Heart right ventricle (tissue), 16 donors: ENCODE measurements at regions not wholly inside any gene's neighbourhood (a gene's known extent, or its start where the extent isn't known, plus 50 kb on each side); places are given as distances from the start of the nearest gene placed in this dataset.
A peak's percentile ranks its signal among the peaks of the same experiment; 100 is the strongest.

Experiments used
- ATAC-seq, 8 donors: fragments of 200-7000 bp; cut with Tn5 transposase; one replicate each; pipeline ENCODE4 v1.9.1; 2020; ENCODE audit warnings: mild to moderate bottlenecking in 8 of 8, moderate library complexity in 8 of 8, moderate number of reproducible peaks in 1 of 8
- DNase-seq, 2 donors: peaks; one replicate each; pipeline ENCODE4 v3.0.0-alpha.2; 2020
- H3K27ac ChIP-seq, 10 donors: fragments of 200-600 bp; sonication (generic) in 2 of 10; one replicate each; pipeline versions ENCODE4 v1.5.0 to v1.8.0; 2020 to 2022; ENCODE audit warnings: mild to moderate bottlenecking in 3 of 10
- H3K27me3 ChIP-seq, 7 donors: fragments of 200-600 bp; one replicate each; pipeline ENCODE4 v1.8.0; 2021 to 2022; ENCODE audit warnings: mild to moderate bottlenecking in 2 of 7
- H3K36me3 ChIP-seq, 9 donors: fragments of 200-600 bp; sonication (generic) in 1 of 9; one replicate each; pipeline versions ENCODE4 v1.5.0 to v1.8.0; 2020 to 2022; ENCODE audit warnings: mild to moderate bottlenecking in 2 of 9
- H3K4me1 ChIP-seq, 9 donors: fragments of 200-600 bp; sonication (generic) in 1 of 9; one replicate each; pipeline versions ENCODE4 v1.5.0 to v1.8.0; 2020 to 2022; ENCODE audit warnings: mild to moderate bottlenecking in 4 of 9
- H3K4me3 ChIP-seq, 10 donors: fragments of 200-600 bp; sonication (generic) in 2 of 10; one replicate each; pipeline versions ENCODE4 v1.5.0 to v1.8.0; 2020 to 2022; ENCODE audit warnings: mild to moderate bottlenecking in 7 of 10, moderate library complexity in 2 of 10
- H3K9me3 ChIP-seq, 11 donors: fragments of 200-600 bp in 10 of 11; sonication (generic) in 2 of 11; one replicate each; pipeline versions ENCODE4 v1.5.0 to v1.8.0; 2013 to 2022; ENCODE audit warnings: mild to moderate bottlenecking in 2 of 11, control low read depth in 1 of 11, moderate library complexity in 1 of 11
- CTCF ChIP-seq, 9 donors: fragments of 200-600 bp; sonication (generic) in 2 of 9; IDR thresholded peaks; one replicate each; pipeline versions ENCODE4 v1.5.0 to v1.8.0; 2021 to 2022; ENCODE audit warnings: antibody characterized with exemption in 9 of 9, mild to moderate bottlenecking in 5 of 9, moderate library complexity in 1 of 9
- WGBS, 2 donors: extraction: QIAGEN DNeasy Blood & Tissue Kit; methylation state at CpG; one replicate each; pipeline ENCODE4 v1.1.7; 2013; ENCODE audit warnings: inconsistent platforms in 1 of 2; 5-methylcytosine and 5-hydroxymethylcytosine counted together
- intact Hi-C, 10 donors: fragments of 100-400 bp; cut with DNase I; formaldehyde crosslinking; loops; one replicate each; pipeline versions ENCODE4 v1.11.1 to v1.14.2; 2022
- donor health status: Arrhythmogenic right ventricular cardiomyopathy.
- donor health status: ischemic (EF 13 %, LVEDD 7.1; RV severe dilation, severe dysfunction).
- donor health status: healthy with polysubstance abuse.
- donor health status: DM: no; HTN: yes; CAD: no.
- donor health status: DM: no; HTN: no; CAD: no.
- donor health status: ischemic (EF 25% LVEDD 6.9; RV normal size, moderate dysfunction).
- donor health status: ischemic (EF 25% LVEDD 5.7; RV mildly dilated, moderate dysfunction).
- donor health status: healthy.
- donor health status: DM: yes; HTN: yes; CAD: no.
- donor health status: Ischemic cardiomyopathy.
- donor health status: ischemic (EF 35%, LVEDD 5.7; RV mildly dilated, moderate dysfunction).
- donor health status: nonischemic (EF 11% LVEDD 7.7; RV severe dilation, severe dysfunction).
- donor health status: DM: yes; HTN: yes; CAD: no.
- donor health status: PGD.
- donor health status: ischemic (EF 29% LVEDD 5.4; RV normal size, mild dysfunction).
- donor health status: nonischemic (EF 23%, LVEDD 6.1; RV moderate dilation, normal function).

- intact Hi-C loops: no loop called here
- no peak for DNase-seq
- WGBS, 2 donors: 77 to 82% methylated on average over 6 of the region's 6 CpGs
- Histone ChIP-seq H3K9me3 (peaks cover 0 to 6% (median 0%) of the 10 kb centered on the region in 11 donors), H3K4me3 (no peak overlapping the region), H3K27me3 (no peaks in the 10 kb centered on the region), H3K36me3 (no peaks in the 10 kb centered on the region), H3K27ac (no peak overlapping the region), H3K4me1 (no peaks in the 10 kb centered on the region)
- TF ChIP-seq CTCF (IDR thresholded peaks at IDR 0.05): no peak
- ATAC-seq: no peak
Observed at GRCh38 chr21:23008601-23009202, 2010.5 kb downstream of the NCAM2 start.

- ATAC-seq (no peak), DNase-seq (no peak)
- Histone ChIP-seq H3K9me3 (peaks cover 0 to 6% (median 0%) of the 10 kb centered on the region in 11 donors), H3K27ac (no peak overlapping the region), H3K4me3 (no peak overlapping the region), H3K36me3 (no peaks in the 10 kb centered on the region), H3K27me3 (no peaks in the 10 kb centered on the region), H3K4me1 (no peaks in the 10 kb centered on the region)
- 49 to 54% methylated on average over 3 of the region's 3 CpGs for WGBS, 2 donors
- intact Hi-C loops: no loop called here
- no peak for TF ChIP-seq CTCF (IDR thresholded peaks at IDR 0.05)
Observed at GRCh38 chr21:23009360-23009759, 2011.2 kb downstream of the NCAM2 start.

- ATAC-seq: no peak
- H3K9me3 ChIP-seq: peaks cover 0 to 3% (median 0%) of the 10 kb centered on the region in 11 donors
- DNase-seq: no peak
- no peak for TF ChIP-seq CTCF (IDR thresholded peaks at IDR 0.05)
- H3K4me1 ChIP-seq: no peaks in the 10 kb centered on the region
- WGBS, 2 donors: 14 to 24% methylated on average over 4 of the region's 4 CpGs
- H3K36me3 ChIP-seq: no peaks in the 10 kb centered on the region
- no peaks in the 10 kb centered on the region for H3K27me3 ChIP-seq
- no peak overlapping the region for H3K4me3 ChIP-seq
- intact Hi-C loops: no loop called here
- H3K27ac ChIP-seq: no peak overlapping the region
Observed at GRCh38 chr21:23014021-23014420, 2015.8 kb downstream of the NCAM2 start.

GRCh38 chr21:23016617-23017016, 2018.4 kb downstream of the NCAM2 start:
- WGBS, 2 donors: 44 to 45% methylated on average over 4 of the region's 4 CpGs
- peaks cover 0 to 3% (median 0%) of the 10 kb centered on the region in 11 donors for H3K9me3 ChIP-seq
- H3K36me3 ChIP-seq: no peaks in the 10 kb centered on the region
- no peak overlapping the region for H3K27ac ChIP-seq
- peak in 1 of 9 donors; percentile 8 for TF ChIP-seq CTCF (IDR thresholded peaks at IDR 0.05)
- no peaks in the 10 kb centered on the region for H3K4me1 ChIP-seq
- H3K4me3 ChIP-seq: no peak overlapping the region
- no peaks in the 10 kb centered on the region for H3K27me3 ChIP-seq
- ATAC-seq (no peak), DNase-seq (no peak)
- intact Hi-C loops: no loop called here
